Fibroblast of villous mesenchyme (primary cell): ENCODE measurements at regions not wholly inside any gene's neighbourhood (a gene's known extent, or its start where the extent isn't known, plus 50 kb on each side); places are given as distances from the start of the nearest gene placed in this dataset.

ENCODE experiments used
- DNase-seq: peaks from one replicate; pipeline ENCODE4 v3.0.0-alpha.2; 2010; ENCODE audit warnings: low read depth
- H3K4me3 ChIP-seq: 2 replicates; pipeline ENCODE4 v1.5.1; 2011; ENCODE audit warnings: low read depth, mild to moderate bottlenecking, low read length
- TF ChIP-seq, protein P1 (sequence below): IDR thresholded peaks from 2 replicates; pipeline ENCODE4 v1.5.1; 2012; ENCODE audit warnings: low read depth, mild to moderate bottlenecking, low read length; ENCODE audit not compliant: insufficient read depth

DNA sequence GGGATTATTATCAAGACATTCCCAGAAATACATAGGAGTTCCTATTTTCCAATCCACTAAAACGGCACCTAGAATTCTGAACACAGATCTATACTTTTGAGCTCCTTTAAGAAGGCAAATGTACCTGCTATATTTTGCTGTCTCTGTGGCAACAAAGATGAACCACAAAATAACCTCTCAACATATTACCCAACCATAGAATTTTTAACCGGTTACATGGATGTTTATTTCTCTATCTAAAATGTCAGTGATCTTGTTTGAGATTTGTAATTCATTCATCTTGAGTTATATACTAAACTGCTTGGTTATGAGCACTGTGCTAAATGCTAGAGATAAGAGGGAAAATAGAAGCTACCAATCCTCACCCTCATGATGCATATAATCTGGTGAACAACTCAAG lies 117.5 kb upstream of the HMGCLL1 start:
- no peak overlapping the region for H3K4me3 ChIP-seq
- no peak for DNase-seq
- TF ChIP-seq, protein P1, sequence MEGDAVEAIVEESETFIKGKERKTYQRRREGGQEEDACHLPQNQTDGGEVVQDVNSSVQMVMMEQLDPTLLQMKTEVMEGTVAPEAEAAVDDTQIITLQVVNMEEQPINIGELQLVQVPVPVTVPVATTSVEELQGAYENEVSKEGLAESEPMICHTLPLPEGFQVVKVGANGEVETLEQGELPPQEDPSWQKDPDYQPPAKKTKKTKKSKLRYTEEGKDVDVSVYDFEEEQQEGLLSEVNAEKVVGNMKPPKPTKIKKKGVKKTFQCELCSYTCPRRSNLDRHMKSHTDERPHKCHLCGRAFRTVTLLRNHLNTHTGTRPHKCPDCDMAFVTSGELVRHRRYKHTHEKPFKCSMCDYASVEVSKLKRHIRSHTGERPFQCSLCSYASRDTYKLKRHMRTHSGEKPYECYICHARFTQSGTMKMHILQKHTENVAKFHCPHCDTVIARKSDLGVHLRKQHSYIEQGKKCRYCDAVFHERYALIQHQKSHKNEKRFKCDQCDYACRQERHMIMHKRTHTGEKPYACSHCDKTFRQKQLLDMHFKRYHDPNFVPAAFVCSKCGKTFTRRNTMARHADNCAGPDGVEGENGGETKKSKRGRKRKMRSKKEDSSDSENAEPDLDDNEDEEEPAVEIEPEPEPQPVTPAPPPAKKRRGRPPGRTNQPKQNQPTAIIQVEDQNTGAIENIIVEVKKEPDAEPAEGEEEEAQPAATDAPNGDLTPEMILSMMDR: no peak

DNA sequence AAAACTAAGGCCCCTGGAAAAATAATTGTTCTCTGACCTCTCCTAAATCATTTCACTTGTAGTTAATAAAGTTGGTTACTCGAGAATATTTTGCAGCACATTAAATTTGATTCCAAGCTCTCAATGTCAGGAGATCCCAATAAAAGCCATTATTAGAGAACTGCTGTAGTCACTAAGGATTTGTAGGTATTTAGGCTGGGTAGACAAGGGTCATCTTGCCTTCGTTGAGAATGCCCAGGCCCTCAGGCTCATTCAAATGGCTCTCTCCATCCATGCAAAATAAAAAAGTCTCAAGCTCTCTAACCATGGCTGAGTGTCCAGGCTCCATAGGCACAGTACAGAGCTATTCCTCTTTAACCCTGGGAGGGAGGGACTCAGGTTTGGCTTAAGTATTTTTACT lies 117.0 kb upstream of the HMGCLL1 start:
- H3K4me3 ChIP-seq: no peak overlapping the region
- TF ChIP-seq, protein P1: no peak
- no peak for DNase-seq

DNA sequence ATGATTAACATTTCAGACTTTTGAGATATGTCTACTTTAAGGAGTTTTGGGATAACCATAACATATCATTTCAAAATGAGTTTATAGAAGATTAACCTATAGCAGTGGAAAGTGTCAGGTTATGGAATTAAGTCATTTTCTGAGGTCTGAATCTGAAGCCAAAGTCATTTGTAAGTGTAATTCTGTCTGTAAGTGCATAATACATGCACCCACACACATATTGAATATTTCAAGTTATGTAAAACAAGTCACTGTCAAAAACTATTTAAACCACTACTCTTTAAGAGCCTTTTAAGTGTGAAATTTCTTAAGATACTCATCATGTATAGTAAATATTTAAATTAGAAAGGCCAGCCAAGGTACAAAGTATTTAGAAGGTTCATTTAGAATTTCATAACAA lies 115.8 kb upstream of the HMGCLL1 start:
- no peak overlapping the region for H3K4me3 ChIP-seq
- TF ChIP-seq, protein P1: no peak
- DNase-seq: no peak

GRCh38 chr6:55694148-55694547 lies 115.2 kb upstream of the HMGCLL1 start:
- TF ChIP-seq, protein P1: no peak
- DNase-seq: peak; percentile 92
- H3K4me3 ChIP-seq: no peak overlapping the region

GRCh38 chr6:55679503-55679902 lies 100.5 kb upstream of the HMGCLL1 start:
- TF ChIP-seq, protein P1: no peak
- DNase-seq: no peak

DNA sequence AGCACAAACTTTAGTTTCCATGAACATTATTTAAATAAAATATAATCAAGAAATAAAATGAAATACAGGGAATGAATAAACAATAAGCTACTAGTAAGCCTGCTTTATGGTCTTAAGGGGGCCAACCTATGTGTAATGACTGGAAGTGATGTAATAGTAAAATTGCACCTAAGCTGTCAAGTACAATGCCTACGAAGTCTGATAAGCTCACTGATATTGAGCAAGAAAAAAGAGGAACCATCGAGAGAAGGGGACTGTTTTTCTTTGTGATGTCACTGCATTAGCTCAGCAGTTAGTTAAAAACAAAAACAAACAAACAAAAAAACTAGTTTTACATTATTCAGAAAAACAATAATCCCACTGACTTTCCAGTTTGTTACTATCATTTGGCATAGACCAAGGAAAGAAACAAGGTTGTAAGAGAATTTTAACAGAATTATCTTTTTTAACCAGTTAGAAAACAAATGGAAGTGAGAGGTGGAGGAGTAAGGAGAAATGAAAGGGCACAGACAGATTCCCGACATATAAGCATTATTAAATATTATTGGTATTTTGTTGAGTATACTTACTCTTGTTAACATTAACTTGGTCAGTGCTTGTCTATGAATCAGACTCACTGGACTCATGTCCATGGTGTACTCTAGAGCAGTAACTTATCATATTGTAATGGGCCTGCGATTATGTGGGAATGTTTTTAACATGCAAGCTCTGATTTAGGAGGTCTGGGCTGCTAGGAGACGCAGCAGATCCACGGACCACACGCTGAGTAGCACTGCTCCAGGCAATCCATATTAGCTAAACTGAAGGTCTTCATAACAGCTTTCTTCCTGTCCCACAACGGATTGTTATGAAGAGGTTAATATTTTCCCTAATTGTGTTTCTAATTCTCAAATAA lies 99.6 kb upstream of the HMGCLL1 start:
- DNase-seq: peak; percentile 36
- TF ChIP-seq, protein P1: no peak
- H3K4me3 ChIP-seq: no peak overlapping the region

More at GRCh38 chr6:55679503-55679902, 100.5 kb upstream of the HMGCLL1 start:
- H3K4me3 ChIP-seq: no peak overlapping the region
